Cardiac fibroblast (primary cell): ENCODE measurements at regions not wholly inside any gene's neighbourhood (a gene's known extent, or its start where the extent isn't known, plus 50 kb on each side); places are given as distances from the start of the nearest gene placed in this dataset.
A peak's percentile ranks its signal among the peaks of the same experiment; 100 is the strongest.

ENCODE experiments used
- DNase-seq, 2 donors: peaks; one replicate each; pipeline versions ENCODE4 v3.0.0 to v3.0.0-alpha.2; 2010; ENCODE audit warnings: low read depth in 2 of 2
- H3K4me3 ChIP-seq, 2 donors: replicated peaks in 1 of 2; 1 replicate in 1 of 2; 2 replicates in 1 of 2; pipeline ENCODE4 v1.5.1; 2011; ENCODE audit warnings: low read depth in 2 of 2, low read length in 2 of 2, mild to moderate bottlenecking in 2 of 2, moderate library complexity in 1 of 2
- CTCF ChIP-seq: IDR thresholded peaks from one replicate; pipeline ENCODE4 v1.5.1; 2011; ENCODE audit warnings: low read depth, mild to moderate bottlenecking, low read length, inconsistent platforms

- no peak for DNase-seq
- TF ChIP-seq CTCF, result no peak
- H3K4me3 ChIP-seq, result no peak overlapping the region
Measured at GRCh38 chr13:83577183-83577582, 305.1 kb downstream of the SLITRK1 start.

- no peak overlapping the region for H3K4me3 ChIP-seq
- TF ChIP-seq CTCF, result no peak
- no peak for DNase-seq
Measured at GRCh38 chr13:83568019-83568418, 314.3 kb downstream of the SLITRK1 start.

GRCh38 chr13:83563499-83563898, 318.8 kb downstream of the SLITRK1 start:
- TF ChIP-seq CTCF, result no peak
- H3K4me3 ChIP-seq, result no peak overlapping the region
- no peak for DNase-seq

- DNase-seq, result no peak
- TF ChIP-seq CTCF, result no peak
- no peak overlapping the region for H3K4me3 ChIP-seq
Measured at GRCh38 chr13:83557845-83558244, 324.4 kb downstream of the SLITRK1 start.

GRCh38 chr13:83549671-83550070, 332.6 kb downstream of the SLITRK1 start:
- no peak for TF ChIP-seq CTCF
- no peak overlapping the region for H3K4me3 ChIP-seq
- no peak for DNase-seq

GRCh38 chr13:83547043-83547442, 335.2 kb downstream of the SLITRK1 start:
- H3K4me3 ChIP-seq, result no peak overlapping the region
- no peak for DNase-seq
- no peak for TF ChIP-seq CTCF

- TF ChIP-seq CTCF, result no peak
- H3K4me3 ChIP-seq, result no peak overlapping the region
- peak in 1 of 2 donors; percentile 9 for DNase-seq
Measured at GRCh38 chr13:83546476-83546875, 335.8 kb downstream of the SLITRK1 start.
